Sigmoid colon (tissue), 4 donors: ENCODE measurements at regions not wholly inside any gene's neighbourhood (a gene's known extent, or its start where the extent isn't known, plus 50 kb on each side); places are given as distances from the start of the nearest gene placed in this dataset.

ENCODE experiments used
- CTCF ChIP-seq, 4 experiments: fragments of 450-650 bp in 3 of 4; fragments of 200-600 bp in 1 of 4; IDR thresholded peaks; one replicate each; pipeline ENCODE4 v1.5.1; 2016 to 2019; ENCODE audit warnings: antibody characterized with exemption in 4 of 4, mild to moderate bottlenecking in 3 of 4, moderate library complexity in 2 of 4
- EP300 ChIP-seq, 4 donors: sonication (generic); formaldehyde crosslinking; IDR thresholded peaks; one replicate each; pipeline ENCODE4 v1.6.1; 2017; ENCODE audit warnings: antibody characterized with exemption in 4 of 4
- POLR2A ChIP-seq, 2 donors: fragments of 450-650 bp; IDR thresholded peaks; one replicate each; pipeline ENCODE4 v1.6.1; 2016; ENCODE audit warnings: antibody characterized with exemption in 2 of 2, mild to moderate bottlenecking in 2 of 2, moderate library complexity in 2 of 2
- POLR2AphosphoS5 ChIP-seq, 4 donors: sonication (generic); formaldehyde crosslinking; IDR thresholded peaks; one replicate each; pipeline ENCODE4 v1.6.1; 2017; ENCODE audit warnings: antibody characterized with exemption in 4 of 4

- TF ChIP-seq CTCF (IDR thresholded peaks at IDR 0.05) = no peak
- no peak for TF ChIP-seq EP300 (IDR thresholded peaks at IDR 0.05)
- TF ChIP-seq POLR2A (IDR thresholded peaks at IDR 0.05) = no peak
- no peak for TF ChIP-seq POLR2AphosphoS5 (IDR thresholded peaks at IDR 0.05)
These were observed 54.2 kb upstream of the RGMA start for GRCh38 chr15:93143186-93143585.
